ENCODE measurements at regions not wholly inside any gene's neighbourhood (a gene's known extent, or its start where the extent isn't known, plus 50 kb on each side); places are given as distances from the start of the nearest gene placed in this dataset.

DNA sequence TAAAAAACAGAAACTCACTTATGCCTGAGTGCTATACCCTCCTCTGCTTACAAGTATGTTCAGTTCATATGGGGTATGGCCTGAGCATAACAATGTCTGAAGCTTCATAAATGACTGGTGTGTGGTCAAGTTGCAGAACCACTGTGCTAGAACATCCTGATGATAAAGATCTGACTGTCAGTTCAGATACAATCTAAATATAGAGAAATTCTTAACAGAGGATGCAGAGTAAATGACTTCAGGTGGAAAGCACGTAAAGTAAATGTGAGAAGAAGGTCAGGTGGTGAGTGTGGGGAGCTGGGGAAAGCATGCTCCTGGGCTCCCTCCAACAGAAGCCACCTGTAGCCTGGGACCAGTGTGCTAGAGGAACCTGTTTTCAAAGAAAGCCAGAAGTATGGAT is 926.2 kb downstream of the TSN start:
- no peak overlapping the region for H2BK5ac ChIP-seq (ENCODE audit: low read depth, low read length)
- H3K4me1 ChIP-seq (replicated peaks in 1 of 4; ENCODE audit: control insufficient read depth in 3 of 4, insufficient read depth in 4 of 4, low read length in 3 of 4) = no peaks in the 10 kb centered on the region
- H4K5ac ChIP-seq (ENCODE audit: insufficient read length, low read depth, low read length) = no peak overlapping the region
- no peak overlapping the region for H2BK12ac ChIP-seq (ENCODE audit: low read depth, low read length)
- H3K18ac ChIP-seq (ENCODE audit: extremely low read depth, low read length) = no peak overlapping the region
- H2BK120ac ChIP-seq (replicated peaks; ENCODE audit: low read depth, low read length) = no peak overlapping the region
- no peak overlapping the region for H3K27ac ChIP-seq (ENCODE audit: low read depth, low read length)
- ChIA-PET POLR2A (ENCODE audit: partially characterized antibody) (interaction anchor here (2.0 kb wide), 1 partner anchor 21 kb away, joined by 5 read pairs; no protein-coding TSS in a partner anchor), CTCF (ENCODE audit: partially characterized antibody) (interaction anchor here (0.9 to 1.0 kb wide), 2 partner anchors 11 to 158 kb away, joined by 3 read pairs; no protein-coding TSS in a partner anchor)
- H3K4ac ChIP-seq (replicated peaks; ENCODE audit: insufficient read length, low read depth, low read length) = no peak overlapping the region
- no peak overlapping the region for H3K14ac ChIP-seq (ENCODE audit: insufficient read length)
- no peaks in the 10 kb centered on the region for H3K79me2 ChIP-seq (ENCODE audit: control insufficient read depth in 1 of 2, insufficient read depth in 2 of 2, low read length in 2 of 2)
- no peaks in the 10 kb centered on the region; a peak in 1 of 8 replicates for H3K36me3 ChIP-seq (ENCODE audit: control insufficient read depth in 2 of 4, insufficient read depth in 4 of 4, low read length in 3 of 4)
- no peaks in the 10 kb centered on the region for H3K23me2 ChIP-seq (ENCODE audit: low read depth, low read length)
- no peaks in the 10 kb centered on the region for H3K27me3 ChIP-seq (replicated peaks in 1 of 4; ENCODE audit: control insufficient read depth in 3 of 4, extremely low read depth in 1 of 4, insufficient read depth in 3 of 4, low read length in 3 of 4)
- no peak for FAIRE-seq
- no peak overlapping the region for H3K56ac ChIP-seq (replicated peaks; ENCODE audit: insufficient read length, low read depth, low read length)
- H3K23ac ChIP-seq (ENCODE audit: insufficient read length) = no peak overlapping the region
- no peak overlapping the region for H2BK20ac ChIP-seq (ENCODE audit: low read length)
- TF ChIP-seq EZH2 (IDR thresholded peaks at IDR 0.05; ENCODE audit: low read depth, low read length, severe bottlenecking) (no peak), RFX5 (IDR thresholded peaks at IDR 0.05; ENCODE audit: borderline replicate concordance, low read depth, low read length) (no peak), FOSL1 (IDR thresholded peaks at IDR 0.05; ENCODE audit: insufficient read depth, low read depth, low read length) (no peak), GTF2F1 (IDR thresholded peaks at IDR 0.05; ENCODE audit: borderline replicate concordance, low read depth, low read length) (no peak), RAD21 (IDR thresholded peaks at IDR 0.05 in 1 of 2, conservative IDR thresholded peaks at IDR 0.05 in 1 of 2; ENCODE audit: low read depth in 2 of 2, low read length in 2 of 2) (no peak), KDM4A (IDR thresholded peaks at IDR 0.05; ENCODE audit: low read depth, low read length, severe bottlenecking) (no peak)
- TF ChIP-seq, protein P1, sequence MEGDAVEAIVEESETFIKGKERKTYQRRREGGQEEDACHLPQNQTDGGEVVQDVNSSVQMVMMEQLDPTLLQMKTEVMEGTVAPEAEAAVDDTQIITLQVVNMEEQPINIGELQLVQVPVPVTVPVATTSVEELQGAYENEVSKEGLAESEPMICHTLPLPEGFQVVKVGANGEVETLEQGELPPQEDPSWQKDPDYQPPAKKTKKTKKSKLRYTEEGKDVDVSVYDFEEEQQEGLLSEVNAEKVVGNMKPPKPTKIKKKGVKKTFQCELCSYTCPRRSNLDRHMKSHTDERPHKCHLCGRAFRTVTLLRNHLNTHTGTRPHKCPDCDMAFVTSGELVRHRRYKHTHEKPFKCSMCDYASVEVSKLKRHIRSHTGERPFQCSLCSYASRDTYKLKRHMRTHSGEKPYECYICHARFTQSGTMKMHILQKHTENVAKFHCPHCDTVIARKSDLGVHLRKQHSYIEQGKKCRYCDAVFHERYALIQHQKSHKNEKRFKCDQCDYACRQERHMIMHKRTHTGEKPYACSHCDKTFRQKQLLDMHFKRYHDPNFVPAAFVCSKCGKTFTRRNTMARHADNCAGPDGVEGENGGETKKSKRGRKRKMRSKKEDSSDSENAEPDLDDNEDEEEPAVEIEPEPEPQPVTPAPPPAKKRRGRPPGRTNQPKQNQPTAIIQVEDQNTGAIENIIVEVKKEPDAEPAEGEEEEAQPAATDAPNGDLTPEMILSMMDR (IDR thresholded peaks at IDR 0.05; ENCODE audit: control extremely low read depth in 1 of 3, insufficient read depth in 1 of 3, low read depth in 1 of 3, low read length in 3 of 3) = no peak
- no peaks in the 10 kb centered on the region for H4K20me1 ChIP-seq (replicated peaks in 1 of 2; ENCODE audit: control insufficient read depth in 1 of 2, insufficient read depth in 2 of 2, low read length in 2 of 2)
- no peak overlapping the region for H3K9ac ChIP-seq (replicated peaks in 1 of 4; ENCODE audit: extremely low read depth in 1 of 4, low read depth in 3 of 4, low read length in 3 of 4)
- H3K4me3 ChIP-seq (ENCODE audit: extremely low read depth in 1 of 4, insufficient read depth in 2 of 4, low read depth in 3 of 4, low read length in 4 of 4) = no peak overlapping the region
- H4K8ac ChIP-seq (ENCODE audit: extremely low read depth, insufficient read depth, low read length) = no peak overlapping the region
- peaks cover 2 to 7% of the 10 kb centered on the region in 2 experiments; a peak in 2 of 4 replicates for H3K9me3 ChIP-seq (ENCODE audit: insufficient read depth in 2 of 2, low read depth in 1 of 2, low read length in 1 of 2)
- no peak overlapping the region for H2BK15ac ChIP-seq (ENCODE audit: low read length)
- H3K79me1 ChIP-seq (ENCODE audit: low read depth, low read length) = no peaks in the 10 kb centered on the region
- no peak overlapping the region for H4K91ac ChIP-seq (replicated peaks; ENCODE audit: insufficient read length, low read length)
- 91% methylated on average over 1 of the region's 1 CpG; no CpG with 5 or more reads in 1 of the 2 experiments for WGBS, 2 experiments (ENCODE audit: extremely low coverage in 1 of 2, insufficient coverage in 1 of 2, insufficient read length in 1 of 2, insufficient replicate concordance in 2 of 2, low coverage in 1 of 2, low lambda C conversion rate in 2 of 2, missing lambda C conversion rate in 1 of 2)
- H3K4me2 ChIP-seq (ENCODE audit: insufficient read depth in 1 of 2, low read depth in 2 of 2, low read length in 2 of 2) = no peak overlapping the region
- no peak for DNase-seq (ENCODE audit: low read depth in 1 of 2, low spot score in 2 of 2)
- no peak overlapping the region for H2AK5ac ChIP-seq (ENCODE audit: low read depth, low read length)
- H2AFZ ChIP-seq (ENCODE audit: low read length) = no peak overlapping the region
